IMR-90 (cell line): ENCODE measurements at regions not wholly inside any gene's neighbourhood (a gene's known extent, or its start where the extent isn't known, plus 50 kb on each side); places are given as distances from the start of the nearest gene placed in this dataset.

Experiments
- BHLHE40 ChIP-seq: fragments of 150-350 bp; IDR thresholded peaks from 2 replicates; pipeline ENCODE4 v1.6.1; 2016; ENCODE audit warnings: mild to moderate bottlenecking, low read depth, low read length
- CEBPB ChIP-seq: IDR thresholded peaks from 2 replicates; pipeline ENCODE4 v1.6.1; 2012; ENCODE audit warnings: low read depth, low read length, improper control_type of control experiment
- FOS ChIP-seq: fragments of 150-350 bp; IDR thresholded peaks from 2 replicates; pipeline ENCODE4 v1.6.1; 2016; ENCODE audit warnings: low read depth, low read length
- MAFK ChIP-seq: IDR thresholded peaks from 2 replicates; pipeline ENCODE4 v1.6.1; 2012; ENCODE audit warnings: low read depth, low read length, improper control_type of control experiment
- MAZ ChIP-seq: IDR thresholded peaks from 2 replicates; pipeline ENCODE4 v1.6.1; 2012; ENCODE audit warnings: low read depth, mild to moderate bottlenecking, low read length, improper control_type of control experiment, moderate library complexity, borderline replicate concordance
- MXI1 ChIP-seq: IDR thresholded peaks from 2 replicates; pipeline ENCODE4 v1.6.1; 2012; ENCODE audit warnings: low read depth, mild to moderate bottlenecking, low read length, moderate library complexity, borderline replicate concordance
- NFE2L2 ChIP-seq: fragments of 150-350 bp; IDR thresholded peaks from 2 replicates; pipeline ENCODE4 v1.6.1; 2016; ENCODE audit warnings: low read depth, mild to moderate bottlenecking, low read length
- POLR2A ChIP-seq: IDR thresholded peaks from 2 replicates; pipeline ENCODE4 v1.6.1; 2012; ENCODE audit warnings: mild to moderate bottlenecking, low read depth, low read length
- RAD21 ChIP-seq: IDR thresholded peaks from 2 replicates; pipeline ENCODE4 v1.6.1; 2012; ENCODE audit warnings: low read length, improper control_type of control experiment
- RCOR1 ChIP-seq: IDR thresholded peaks from 2 replicates; pipeline ENCODE4 v1.6.1; 2012; ENCODE audit warnings: mild to moderate bottlenecking, low read length, improper control_type of control experiment; ENCODE audit not compliant: insufficient replicate concordance
- RFX5 ChIP-seq: IDR thresholded peaks from 2 replicates; pipeline ENCODE4 v1.8.0; 2012; ENCODE audit warnings: low read depth, mild to moderate bottlenecking, low read length, moderate library complexity
- SMC3 ChIP-seq: fragments of 150-350 bp; IDR thresholded peaks from 2 replicates; pipeline ENCODE4 v1.6.1; 2016; ENCODE audit warnings: low read depth, mild to moderate bottlenecking, antibody characterized with exemption, low read length, moderate library complexity
- TF ChIP-seq, protein P1 (sequence below): conservative IDR thresholded peaks from 2 replicates; pipeline ENCODE4 v1.5.1; 2012; ENCODE audit warnings: mild to moderate bottlenecking, low read depth, low read length, improper control_type of control experiment
- TF ChIP-seq, protein P2 (sequence below): fragments of 150-350 bp; IDR thresholded peaks from 2 replicates; pipeline ENCODE4 v1.6.1; 2016; ENCODE audit warnings: low read depth, mild to moderate bottlenecking, low read length, moderate library complexity, borderline replicate concordance

DNA sequence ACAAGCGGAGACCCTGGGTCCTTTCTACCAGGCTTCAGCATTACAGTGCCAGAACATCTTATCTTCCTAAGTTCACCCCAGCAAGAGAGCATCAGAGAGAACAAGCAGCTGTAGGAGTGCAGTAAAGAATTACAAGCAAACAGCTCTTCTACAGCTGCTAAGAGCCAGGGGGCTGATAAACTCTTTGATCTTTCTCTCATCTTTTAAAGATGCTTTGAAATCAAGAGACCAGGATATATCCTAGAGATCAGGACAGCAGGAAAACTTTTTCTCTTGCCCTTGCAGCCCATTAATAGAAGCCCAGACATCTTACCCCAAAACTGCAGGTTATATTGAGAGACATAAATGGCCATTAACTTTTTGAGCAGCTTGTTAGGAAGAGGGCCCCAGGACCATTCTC is 198.1 kb downstream of the RSL24D1 start:
- TF ChIP-seq, protein P1, sequence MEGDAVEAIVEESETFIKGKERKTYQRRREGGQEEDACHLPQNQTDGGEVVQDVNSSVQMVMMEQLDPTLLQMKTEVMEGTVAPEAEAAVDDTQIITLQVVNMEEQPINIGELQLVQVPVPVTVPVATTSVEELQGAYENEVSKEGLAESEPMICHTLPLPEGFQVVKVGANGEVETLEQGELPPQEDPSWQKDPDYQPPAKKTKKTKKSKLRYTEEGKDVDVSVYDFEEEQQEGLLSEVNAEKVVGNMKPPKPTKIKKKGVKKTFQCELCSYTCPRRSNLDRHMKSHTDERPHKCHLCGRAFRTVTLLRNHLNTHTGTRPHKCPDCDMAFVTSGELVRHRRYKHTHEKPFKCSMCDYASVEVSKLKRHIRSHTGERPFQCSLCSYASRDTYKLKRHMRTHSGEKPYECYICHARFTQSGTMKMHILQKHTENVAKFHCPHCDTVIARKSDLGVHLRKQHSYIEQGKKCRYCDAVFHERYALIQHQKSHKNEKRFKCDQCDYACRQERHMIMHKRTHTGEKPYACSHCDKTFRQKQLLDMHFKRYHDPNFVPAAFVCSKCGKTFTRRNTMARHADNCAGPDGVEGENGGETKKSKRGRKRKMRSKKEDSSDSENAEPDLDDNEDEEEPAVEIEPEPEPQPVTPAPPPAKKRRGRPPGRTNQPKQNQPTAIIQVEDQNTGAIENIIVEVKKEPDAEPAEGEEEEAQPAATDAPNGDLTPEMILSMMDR, result no peak
- TF ChIP-seq SMC3, result no peak
- no peak for TF ChIP-seq CEBPB
- TF ChIP-seq FOS, result no peak
- TF ChIP-seq POLR2A, result no peak
- TF ChIP-seq MXI1, result no peak
- TF ChIP-seq, protein P2, sequence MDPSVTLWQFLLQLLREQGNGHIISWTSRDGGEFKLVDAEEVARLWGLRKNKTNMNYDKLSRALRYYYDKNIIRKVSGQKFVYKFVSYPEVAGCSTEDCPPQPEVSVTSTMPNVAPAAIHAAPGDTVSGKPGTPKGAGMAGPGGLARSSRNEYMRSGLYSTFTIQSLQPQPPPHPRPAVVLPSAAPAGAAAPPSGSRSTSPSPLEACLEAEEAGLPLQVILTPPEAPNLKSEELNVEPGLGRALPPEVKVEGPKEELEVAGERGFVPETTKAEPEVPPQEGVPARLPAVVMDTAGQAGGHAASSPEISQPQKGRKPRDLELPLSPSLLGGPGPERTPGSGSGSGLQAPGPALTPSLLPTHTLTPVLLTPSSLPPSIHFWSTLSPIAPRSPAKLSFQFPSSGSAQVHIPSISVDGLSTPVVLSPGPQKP, result no peak
- no peak for TF ChIP-seq RAD21
- no peak for TF ChIP-seq MAFK
- TF ChIP-seq RFX5, result no peak
- no peak for TF ChIP-seq RCOR1
- TF ChIP-seq NFE2L2, result no peak
- no peak for TF ChIP-seq BHLHE40
- TF ChIP-seq MAZ, result no peak
